NCI-H2081 treated with DMSO at 0.1 percent for 48 hours (cell line): ENCODE measurements at regions not wholly inside any gene's neighbourhood (a gene's known extent, or its start where the extent isn't known, plus 50 kb on each side); places are given as distances from the start of the nearest gene placed in this dataset.
"Not testable (repeated sequence)": the region's sequence is repeated elsewhere in the genome, so short reads cannot be mapped to it uniquely, and the experiment has no call there.

Experiments used
- DNase-seq: peaks from one replicate; lab custom pipeline; 2025; lab: John Stamatoyannopoulos, UW

DNA sequence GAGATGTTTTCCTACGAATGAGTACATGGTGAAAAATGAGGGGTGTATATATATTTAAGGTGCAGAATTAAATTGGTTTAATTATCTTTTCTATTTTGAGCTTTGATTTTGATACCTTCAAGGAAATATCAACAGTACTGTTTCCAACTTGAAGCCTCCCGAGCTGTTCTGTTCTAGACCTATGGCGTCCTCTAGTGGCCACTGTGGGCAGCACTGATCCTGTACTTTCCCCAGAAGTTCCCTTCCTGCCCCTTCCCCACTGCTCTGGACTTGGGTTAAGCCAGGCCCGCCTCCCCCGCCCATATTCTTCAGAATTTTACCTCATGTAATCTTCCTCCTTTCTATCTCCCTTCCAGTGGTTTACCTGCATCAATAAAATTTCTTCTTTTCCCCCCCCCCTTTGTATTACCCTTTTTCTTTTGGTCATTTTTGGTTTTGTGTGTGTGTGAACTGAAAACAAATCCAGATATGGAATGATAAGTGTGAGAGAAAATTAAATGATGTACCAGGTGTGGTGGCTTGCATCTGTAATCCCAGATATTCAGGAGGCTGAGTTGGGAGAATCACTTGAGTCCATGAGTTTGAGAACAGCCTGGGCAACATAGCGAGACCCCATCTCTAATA is 1643.5 kb downstream of the TP53TG3F start:
- no peak for DNase-seq

DNA sequence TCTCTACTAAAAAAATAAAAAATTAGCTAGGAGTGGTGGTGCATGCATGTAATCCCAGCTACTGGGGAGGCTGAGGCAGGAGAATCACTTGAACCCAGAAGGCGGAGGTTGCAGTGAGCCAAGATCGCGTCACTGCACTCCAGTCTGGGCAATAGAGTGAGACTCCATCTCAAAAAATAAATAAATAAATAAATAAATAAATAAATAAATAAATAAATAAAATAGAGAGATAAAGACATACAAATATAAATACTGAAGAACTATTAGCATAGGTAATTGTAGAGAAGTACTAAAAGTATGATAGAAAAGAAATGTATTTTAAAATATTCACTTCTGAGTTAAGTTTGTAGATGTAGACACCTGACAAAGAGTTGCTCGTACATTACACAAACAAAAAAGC is 1652.4 kb downstream of the TP53TG3F start:
- DNase-seq = not testable (repeated sequence)

DNA sequence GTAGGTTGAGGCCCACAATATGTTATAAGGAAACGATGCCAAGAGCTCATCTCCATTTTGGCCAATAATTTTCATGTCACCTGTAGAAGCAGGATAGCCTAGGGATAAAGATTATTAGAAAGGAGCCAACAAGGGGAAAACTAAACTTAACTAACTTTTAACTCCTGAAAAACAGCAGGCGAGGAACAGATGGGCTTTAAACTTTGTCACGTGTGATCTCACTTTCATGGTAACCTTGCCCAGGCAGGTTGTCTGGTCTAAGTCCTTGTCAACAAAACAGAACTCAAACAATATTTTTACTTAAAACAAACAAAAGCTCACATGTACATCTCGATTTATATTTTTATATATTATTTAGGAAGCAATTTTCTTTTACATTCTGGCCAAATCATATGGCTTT is 1672.0 kb downstream of the TP53TG3F start:
- DNase-seq = no peak

DNA sequence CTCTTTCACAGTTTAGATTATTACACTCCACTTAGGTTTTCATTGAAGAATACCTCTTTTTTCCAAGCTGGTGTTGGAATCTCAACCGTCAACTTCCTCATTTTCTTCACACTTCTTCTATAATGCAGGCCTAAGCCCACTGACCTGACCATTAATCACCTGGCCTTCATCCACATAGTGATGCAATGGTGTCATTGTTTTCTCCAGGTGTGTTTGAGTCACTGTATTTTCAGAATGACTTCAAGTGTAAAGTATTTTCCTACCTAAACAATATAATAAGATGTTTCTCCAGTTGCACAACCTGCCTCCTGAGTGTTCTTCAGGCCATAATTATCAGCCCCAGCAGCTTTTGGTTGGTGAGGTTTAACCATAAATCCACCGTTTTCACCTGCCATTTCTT is 1675.1 kb downstream of the TP53TG3F start:
- DNase-seq = no peak

DNA sequence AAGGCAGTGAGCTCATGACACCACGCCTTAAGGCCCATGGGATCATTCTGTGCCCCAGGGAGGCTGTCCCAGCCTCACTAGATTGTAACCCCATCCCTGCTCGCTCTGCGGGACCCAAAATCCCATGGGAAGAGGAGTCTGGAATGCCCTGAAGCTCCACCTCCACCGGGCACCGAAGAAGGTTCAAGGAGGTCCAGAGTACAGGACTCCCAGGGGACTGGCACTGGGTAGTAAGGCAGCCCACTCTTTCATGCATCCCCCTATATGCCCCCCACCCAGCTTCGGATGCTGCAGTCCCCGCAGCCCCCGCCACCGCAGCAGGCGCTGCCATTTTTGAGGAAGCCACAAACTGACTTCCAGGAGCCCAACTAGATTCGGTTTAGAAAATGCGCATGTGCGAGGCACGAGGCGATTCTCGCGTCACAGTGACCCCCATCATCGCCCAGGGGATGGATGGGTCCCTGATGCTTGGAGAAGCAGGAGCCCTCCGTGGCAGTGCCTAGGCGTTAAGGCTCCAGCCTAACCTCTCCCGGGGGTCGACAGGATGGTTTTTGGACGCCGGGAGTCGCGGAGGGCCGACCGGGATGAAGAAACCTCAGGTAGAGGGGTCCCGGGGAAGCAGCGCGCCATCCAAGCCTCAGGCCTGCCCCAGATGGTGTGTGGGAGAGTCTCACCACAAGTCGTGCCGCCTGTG is 1681.0 kb downstream of the TP53TG3F start:
- DNase-seq = no peak

DNA sequence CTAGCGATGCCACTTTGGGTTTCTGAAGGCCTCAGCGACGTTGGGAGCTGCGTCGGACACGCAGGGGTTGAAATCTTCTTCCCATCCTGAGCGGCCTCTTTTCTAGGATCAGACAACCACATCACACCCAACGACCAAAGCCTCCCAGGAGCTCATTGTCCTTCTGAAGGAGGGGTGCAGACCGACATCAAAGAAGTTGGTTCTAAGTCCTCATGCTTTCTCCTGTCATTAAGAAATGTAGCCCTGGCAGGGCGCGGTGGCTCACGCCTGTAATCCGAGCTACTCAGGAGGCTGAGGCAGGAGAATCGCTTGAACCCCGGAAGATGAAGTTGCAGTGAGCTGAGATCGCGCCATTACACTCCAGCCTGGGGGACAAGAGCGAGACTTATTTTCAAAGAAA is 1681.9 kb downstream of the TP53TG3F start:
- DNase-seq = no peak

DNA sequence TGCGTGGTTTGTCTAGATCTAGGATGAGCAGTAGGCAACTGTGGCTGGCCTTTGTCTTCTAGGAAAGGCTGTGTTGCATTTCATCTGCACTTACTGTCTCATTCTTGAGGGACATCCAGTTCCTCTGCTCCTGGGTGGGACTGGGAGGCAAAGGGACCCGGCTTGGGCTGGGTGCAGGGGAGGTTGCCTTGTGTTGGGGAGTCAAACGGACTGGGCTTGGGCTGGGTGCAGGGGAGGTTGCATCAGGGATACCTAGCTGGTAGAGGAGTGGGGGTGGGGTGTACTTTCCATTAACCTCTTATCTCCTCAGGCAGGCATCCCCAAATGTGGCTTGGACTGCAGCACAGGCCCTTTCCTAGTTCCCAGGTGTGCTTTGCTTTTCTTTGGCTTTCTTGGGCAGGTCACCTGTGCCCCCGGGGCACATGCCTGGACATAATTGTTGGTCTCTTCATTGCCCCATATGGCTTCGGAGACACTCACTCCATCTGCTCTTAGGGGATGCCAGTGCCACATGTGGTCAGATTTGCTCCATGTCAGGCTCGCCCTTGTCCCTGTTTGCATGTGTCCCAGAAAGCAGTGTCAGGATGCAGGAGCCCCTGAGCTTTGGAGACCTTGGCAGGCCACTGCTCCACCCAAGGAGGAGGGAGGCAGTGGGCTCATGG is 1682.9 kb downstream of the TP53TG3F start:
- DNase-seq = no peak

DNA sequence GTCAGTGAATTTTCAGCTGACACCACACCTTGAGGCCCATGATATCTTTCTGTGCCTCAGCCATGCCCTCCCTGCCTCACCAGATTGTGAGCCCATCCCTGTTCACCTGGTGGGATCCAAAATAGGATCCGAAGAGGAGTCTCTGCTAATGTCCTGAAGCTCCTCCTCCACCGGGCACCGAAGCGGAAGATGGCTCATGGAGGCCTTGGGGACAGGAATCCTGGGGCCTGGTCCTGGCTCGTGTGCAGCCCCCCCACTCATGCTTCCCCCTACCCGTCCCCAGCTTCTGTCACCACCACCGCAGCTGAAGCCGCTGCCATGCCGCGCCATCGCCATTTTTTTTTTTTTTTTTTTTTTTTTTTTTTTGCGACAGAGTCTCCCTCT is 1683.4 kb downstream of the TP53TG3F start:
- no peak for DNase-seq

DNA sequence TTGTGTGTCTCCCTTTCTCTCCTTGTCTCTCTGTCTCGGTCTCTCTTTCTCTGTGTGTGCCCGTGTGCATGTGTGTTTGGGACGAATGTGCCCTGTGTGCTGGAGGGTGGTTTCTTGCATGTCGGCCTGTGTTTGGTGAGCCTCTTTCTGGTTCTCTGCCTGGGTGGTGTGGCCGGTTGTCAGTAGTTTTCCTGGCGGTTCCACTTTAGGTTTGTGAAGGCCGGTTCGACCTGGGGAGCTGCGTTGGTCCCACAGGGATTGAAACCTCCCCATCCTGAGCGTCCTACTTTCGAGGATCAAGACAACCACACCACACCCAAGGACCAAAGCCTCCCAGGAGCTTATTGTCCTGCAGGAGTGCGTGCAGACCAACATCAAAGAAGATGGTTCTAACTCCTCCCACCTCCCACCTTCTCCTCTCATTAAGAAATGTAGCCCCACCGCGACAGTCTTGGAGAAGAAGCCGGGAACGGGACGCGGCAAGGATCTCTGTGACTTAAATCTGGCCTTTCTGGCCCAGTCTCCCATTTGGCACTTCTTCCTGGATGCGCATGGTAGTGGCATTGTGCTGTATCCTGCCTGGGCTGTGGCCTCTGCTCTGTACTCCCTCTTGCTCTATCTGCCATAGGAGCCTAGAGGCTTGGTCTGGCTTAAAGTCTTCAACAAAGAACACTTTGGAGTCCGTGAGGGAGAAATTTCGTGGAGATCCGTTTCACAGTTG is 1685.0 kb downstream of the TP53TG3F start:
- DNase-seq = no peak

DNA sequence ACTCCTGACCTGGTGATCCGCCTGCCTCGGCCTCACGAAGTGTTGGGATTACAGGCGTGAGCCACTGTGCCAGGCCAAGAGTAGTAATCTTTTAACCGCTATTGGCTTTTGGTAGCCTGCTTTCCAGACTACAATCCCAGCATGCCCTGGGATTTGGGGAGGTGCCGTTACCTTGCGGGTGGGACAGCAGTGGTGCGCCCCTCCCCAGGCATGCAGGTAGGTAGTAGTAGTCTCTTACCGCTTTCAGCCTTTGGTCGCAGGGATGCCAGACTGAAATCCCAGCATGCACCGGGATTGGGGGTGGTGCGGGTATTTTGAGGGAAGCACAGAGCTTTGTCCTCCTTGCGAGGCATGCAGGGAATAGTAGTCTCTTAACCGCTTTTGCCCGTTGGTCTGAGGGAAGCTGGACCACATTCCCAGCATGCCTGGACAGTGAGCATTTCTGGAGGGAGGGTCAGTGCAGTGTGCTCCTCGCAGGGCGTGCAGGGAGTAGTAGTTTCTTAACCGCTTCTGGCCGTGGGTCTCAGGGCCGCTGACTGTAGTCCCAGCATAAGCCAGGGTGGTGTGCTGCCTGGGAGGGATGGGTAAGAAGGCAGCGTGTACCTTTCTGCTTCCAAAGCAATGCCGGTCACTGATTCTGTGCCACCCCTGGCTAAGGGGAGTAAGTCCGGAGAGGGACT is 1686.8 kb downstream of the TP53TG3F start:
- DNase-seq = no peak

DNA sequence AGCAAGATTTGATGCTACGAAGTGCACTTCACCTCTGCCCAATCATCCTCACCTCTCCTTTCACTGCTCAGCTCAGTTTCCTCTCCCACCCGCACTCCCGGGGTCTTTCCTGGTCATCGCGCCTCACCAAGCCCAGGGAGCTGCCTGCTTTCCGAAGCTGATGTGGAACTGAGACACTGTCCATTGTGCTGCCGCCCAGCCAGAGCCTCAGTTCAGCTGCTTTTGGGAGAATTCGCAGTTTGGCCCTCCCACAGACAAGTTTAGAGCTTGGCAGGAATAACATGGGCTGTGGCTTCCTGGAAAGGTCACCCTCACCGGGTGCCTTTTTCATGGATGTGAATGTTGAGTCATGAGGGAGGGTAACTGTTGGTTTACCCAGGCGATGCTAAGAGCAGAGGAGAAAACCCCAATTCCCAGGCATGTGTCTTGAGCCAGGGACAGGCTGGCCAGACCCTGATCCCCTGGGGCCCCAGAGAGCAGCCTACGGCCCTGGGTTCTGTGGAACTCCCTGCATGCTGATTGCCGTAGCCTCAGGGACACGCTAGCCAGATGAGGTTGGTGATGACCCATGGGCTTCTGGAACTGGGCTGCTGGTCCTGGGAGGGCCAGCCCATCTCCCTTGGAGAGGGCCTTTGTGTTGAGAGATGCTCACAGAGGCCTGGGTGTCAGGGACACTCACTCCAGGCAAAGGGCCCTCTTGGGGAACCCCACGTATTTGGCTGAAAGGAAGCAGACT is 1687.5 kb downstream of the TP53TG3F start:
- no peak for DNase-seq

DNA sequence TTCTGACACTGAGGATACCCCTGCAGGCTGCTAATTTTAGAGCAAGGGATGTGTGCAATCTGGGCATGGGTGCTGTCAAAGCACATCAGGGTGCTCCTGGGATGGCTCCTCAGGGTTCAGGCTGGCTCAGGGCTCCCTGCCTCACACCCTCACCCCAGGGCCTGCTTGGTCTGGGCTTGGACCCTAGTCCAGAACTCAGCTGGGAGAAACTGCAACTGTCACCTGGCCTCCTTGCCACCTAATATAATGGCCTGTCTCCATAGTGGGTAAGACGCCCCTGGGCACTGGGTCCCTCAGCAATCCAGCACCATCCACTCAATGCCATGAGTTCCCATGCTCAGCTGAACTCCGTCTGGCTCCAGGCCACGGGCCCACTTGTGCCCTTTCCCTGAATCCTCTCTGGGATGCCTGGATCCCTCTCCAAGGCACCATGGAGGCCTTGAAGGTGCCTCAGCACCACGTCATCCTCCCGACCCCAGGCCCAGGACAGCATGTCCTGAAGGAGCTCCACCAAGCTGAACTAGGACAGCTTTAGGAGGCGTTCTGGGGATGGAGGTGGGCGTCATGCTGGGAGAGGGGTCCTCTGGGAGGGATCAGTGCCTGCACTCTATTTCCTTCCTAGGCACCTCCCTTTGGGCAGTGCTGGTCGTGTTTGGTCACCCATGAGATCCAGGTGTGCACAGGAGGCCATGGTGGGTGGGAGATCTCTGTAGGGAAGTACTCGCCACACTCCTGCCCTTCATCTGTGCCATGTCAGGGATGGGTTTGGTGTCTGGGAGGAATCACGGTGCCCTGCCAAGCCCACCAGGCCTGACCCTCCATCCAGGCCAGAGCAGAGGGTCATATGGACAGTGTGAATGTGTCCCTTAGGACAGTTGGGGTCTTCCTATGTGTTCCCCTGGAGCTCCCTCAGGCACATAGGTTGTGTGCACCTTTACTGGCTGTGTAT is 1688.4 kb downstream of the TP53TG3F start:
- no peak for DNase-seq

DNA sequence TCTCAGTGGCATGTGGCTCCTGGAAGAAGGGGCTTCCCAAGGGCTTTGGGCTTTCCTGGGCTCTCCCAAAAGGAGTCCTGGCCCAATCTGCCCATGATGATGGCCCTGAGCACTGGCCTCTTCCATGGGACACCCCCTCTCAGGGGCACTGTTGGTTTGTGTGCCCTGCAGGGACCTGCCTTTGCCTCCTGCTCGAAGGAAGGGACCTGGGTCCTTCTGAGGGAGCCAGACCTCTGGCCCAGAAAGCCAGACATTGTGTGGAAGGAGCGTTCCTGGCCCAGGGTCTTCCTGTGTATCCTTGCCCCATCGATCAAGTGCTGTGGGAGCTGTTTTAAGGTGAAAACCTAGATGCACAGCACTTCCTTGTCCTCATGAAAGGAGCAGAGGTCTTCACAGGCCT is 1689.3 kb downstream of the TP53TG3F start:
- DNase-seq = no peak

DNA sequence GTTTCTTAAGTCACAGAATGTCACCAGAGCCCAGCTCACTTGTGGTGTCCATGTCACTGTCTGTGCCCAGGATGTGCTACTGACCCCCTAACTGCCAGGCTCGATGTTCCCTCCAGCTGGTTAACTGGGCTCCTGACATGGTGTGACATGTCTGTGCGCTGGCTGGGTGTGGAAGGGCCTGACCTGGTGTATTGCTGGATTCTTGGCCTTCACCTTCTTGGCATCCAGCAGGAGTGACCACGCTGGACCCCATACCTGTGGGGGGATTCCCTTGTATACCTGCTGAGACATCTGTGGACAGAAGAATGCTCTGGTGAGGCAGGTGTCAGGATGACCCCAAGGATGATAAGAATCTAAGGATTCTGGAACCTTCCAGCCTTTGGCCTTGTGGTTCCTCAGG is 1690.1 kb downstream of the TP53TG3F start:
- DNase-seq = no peak

DNA sequence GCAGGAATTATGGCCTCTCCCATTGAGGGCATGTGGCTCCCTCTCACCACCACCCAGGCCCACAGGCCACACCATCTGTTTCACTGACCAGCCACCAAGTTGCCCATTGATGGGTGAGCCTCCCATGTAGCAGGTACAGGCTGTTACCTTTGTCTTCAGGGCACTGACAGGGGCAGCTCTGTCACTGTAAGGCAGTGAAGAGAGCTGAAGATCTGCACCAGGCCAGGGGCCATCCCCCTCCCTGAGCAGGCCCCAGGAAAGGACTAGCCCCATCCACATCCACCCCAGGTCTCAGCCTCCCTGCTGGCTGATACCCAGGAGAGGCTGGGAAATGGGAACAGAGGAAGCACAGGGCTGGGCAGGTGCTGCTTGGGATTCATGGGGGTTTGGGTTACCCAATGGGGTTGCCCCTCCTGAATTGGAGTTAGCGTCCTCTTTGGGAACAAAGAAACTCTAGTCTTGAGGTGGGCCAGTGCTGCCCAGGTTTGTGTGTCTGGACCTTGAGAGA is 1691.4 kb downstream of the TP53TG3F start:
- DNase-seq = no peak

DNA sequence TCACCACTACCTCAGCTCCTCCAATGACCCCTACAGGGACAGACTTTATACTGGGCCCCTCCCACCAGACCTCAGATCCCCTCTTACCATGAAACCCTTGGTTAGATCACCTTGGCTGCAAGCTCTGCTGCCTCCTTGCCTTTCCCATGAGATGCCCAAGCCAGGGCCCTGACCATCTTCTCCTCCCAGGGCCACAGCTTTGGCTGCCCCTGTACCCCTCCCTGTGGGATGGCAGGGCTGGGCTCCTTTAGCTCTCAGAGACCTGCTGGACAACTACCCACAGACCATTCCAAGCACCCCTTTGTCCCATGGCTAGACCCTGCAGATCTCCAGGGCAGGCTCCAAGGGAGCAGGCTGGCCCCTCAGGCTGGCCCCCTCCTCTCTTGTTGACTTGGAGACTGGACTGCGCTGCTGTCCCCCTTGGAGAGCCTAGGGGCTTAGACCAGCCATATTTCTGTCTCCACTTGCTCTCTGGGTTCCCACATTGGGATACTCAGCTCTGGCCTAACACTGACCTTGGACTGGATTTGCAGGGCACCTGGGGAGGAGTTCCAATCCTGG is 1692.7 kb downstream of the TP53TG3F start:
- DNase-seq = no peak

DNA sequence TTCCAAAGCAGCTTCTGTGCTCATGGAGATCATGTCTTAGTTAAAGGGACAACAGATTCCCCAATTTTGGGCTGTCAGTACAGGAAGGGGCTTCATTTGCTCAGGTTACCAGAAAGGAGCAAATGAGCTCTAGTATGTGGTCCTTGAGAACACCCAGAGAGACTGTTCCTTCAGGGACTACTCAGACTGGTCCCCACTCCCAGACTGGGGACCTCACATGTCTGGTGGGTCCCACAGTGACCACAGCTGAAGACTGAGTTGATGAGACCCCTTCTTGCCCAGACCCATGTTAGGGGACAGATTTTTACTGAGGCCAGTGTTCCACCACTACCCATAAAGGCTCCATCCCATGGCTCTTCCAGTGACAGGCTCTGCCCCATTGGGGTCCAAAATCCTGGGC is 1695.2 kb downstream of the TP53TG3F start:
- DNase-seq = no peak

DNA sequence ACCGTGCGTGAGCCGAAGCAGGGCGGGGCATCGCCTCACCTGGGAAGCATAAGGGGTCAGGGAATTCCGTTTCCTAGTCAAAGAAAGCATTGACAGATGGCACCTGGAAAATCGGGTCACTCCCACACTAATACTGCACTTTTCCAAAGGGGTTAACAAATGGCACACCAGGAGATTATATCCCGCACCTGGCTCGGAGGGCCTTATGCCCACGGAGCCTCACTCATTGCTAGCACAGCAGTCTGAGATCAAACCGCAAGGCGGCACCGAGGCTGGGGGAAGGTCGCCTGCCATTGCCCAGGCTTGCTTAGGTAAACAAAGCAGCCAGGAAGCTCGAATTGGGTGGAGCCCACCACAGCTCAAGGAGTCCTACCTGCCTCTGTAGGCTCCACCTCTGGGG is 1698.1 kb downstream of the TP53TG3F start:
- not testable (repeated sequence) for DNase-seq

DNA sequence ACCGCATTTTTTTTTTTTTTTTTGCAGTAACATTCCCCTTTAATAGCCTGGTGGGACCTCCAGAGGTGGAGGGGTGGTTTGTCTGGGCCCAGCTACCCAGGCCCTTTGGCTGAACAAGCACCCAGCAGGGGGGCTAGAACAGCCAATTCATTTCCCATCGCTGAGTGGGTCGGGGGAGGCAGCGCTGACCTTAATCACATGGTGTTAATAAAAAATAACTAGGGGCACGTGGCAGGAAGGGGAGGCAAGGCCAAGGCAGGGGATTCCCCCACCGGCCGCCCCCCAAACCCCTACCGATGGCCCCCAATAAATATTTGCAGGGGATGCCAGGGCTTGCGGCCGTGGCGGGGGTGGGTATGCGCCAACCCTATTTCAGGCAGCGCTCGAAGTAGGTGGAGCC is 1709.9 kb downstream of the TP53TG3F start:
- not testable (repeated sequence) for DNase-seq

DNA sequence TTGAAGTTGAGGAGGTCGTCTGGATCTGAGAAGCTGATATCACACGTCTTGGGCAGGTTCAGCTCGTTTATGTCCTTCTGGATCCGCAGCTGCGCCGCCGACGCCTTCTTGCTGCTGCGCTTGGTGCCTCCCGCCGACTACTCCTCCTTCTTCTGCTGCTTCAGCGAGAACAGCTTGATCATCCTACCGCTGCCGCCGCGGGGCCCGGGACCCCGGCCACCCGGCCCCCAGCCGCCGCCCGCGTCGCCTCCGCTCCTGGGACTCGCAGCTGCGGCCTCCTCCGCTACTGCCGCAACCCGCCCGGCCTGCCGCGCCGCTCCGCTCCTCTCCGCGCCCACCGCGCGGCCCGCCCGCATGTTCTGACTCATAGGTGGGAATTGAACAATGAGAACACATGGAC is 1710.6 kb downstream of the TP53TG3F start:
- DNase-seq = not testable (repeated sequence)
